ENCODE measurements at regions not wholly inside any gene's neighbourhood (a gene's known extent, or its start where the extent isn't known, plus 50 kb on each side); places are given as distances from the start of the nearest gene placed in this dataset.

DNA sequence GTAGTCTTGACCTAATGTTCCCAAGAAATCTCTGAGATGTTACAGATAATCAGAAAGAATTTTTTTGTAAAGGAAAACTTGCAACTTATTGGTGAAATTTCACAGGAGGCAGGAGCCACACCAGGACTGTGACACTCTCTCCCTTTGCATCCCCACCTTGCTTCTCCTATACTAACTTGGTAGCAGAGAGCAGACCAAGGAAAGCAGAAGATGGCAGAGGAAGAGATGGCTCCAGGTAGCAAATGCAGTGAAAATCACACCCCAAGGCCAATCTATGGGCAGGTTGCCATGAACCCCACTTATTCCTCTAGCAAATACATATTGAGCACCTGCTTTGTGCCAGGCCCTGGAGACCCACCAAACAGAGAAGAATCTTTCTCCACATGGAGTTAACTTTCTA, 303.4 kb upstream of the C1orf174 start:
- Histone ChIP-seq H3K27ac (no peak overlapping the region), H3K27me3 (replicated peaks) (no peaks in the 10 kb centered on the region), H3K4me3 (ENCODE audit: low read depth, low read length) (no peak overlapping the region), H3K36me3 (replicated peaks) (no peaks in the 10 kb centered on the region)
- DNase-seq: no peak
- in situ Hi-C loops (cut with HindIII; ENCODE audit: low pct_ligation_motif_present, low sequenced_read_pairs): no loop called here
- TF ChIP-seq, protein P1, sequence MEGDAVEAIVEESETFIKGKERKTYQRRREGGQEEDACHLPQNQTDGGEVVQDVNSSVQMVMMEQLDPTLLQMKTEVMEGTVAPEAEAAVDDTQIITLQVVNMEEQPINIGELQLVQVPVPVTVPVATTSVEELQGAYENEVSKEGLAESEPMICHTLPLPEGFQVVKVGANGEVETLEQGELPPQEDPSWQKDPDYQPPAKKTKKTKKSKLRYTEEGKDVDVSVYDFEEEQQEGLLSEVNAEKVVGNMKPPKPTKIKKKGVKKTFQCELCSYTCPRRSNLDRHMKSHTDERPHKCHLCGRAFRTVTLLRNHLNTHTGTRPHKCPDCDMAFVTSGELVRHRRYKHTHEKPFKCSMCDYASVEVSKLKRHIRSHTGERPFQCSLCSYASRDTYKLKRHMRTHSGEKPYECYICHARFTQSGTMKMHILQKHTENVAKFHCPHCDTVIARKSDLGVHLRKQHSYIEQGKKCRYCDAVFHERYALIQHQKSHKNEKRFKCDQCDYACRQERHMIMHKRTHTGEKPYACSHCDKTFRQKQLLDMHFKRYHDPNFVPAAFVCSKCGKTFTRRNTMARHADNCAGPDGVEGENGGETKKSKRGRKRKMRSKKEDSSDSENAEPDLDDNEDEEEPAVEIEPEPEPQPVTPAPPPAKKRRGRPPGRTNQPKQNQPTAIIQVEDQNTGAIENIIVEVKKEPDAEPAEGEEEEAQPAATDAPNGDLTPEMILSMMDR (IDR thresholded peaks at IDR 0.05; ENCODE audit: low read depth, low read length, missing control alignments): no peak

DNA sequence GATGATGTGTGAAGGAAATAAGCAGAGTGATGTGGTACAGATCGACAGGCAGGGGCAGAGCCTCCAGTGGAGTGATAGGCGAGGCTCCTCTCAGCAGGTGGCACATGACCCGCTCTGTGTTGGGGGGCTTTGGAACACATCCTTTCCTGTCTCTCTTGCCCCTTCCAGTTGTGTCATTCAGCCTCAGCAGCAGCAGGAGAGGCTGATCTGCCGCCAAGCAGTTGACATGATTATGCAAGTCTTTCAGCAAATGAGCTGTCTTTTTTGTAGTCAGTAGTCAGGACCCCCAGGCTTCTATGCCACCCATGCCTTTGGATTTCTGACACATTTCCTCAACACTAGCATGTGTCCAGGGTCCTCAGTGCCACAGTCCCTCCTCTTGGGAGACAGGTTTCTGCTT, 307.1 kb upstream of the C1orf174 start:
- no peaks in the 10 kb centered on the region for H3K27me3 ChIP-seq (replicated peaks)
- DNase-seq: no peak
- in situ Hi-C loops (cut with HindIII; ENCODE audit: low pct_ligation_motif_present, low sequenced_read_pairs): no loop called here
- TF ChIP-seq, protein P1 (IDR thresholded peaks at IDR 0.05; ENCODE audit: low read depth, low read length, missing control alignments): no peak
- H3K4me3 ChIP-seq (ENCODE audit: low read depth, low read length): no peak overlapping the region
- H3K27ac ChIP-seq: no peak overlapping the region
- no peaks in the 10 kb centered on the region for H3K36me3 ChIP-seq (replicated peaks)

DNA sequence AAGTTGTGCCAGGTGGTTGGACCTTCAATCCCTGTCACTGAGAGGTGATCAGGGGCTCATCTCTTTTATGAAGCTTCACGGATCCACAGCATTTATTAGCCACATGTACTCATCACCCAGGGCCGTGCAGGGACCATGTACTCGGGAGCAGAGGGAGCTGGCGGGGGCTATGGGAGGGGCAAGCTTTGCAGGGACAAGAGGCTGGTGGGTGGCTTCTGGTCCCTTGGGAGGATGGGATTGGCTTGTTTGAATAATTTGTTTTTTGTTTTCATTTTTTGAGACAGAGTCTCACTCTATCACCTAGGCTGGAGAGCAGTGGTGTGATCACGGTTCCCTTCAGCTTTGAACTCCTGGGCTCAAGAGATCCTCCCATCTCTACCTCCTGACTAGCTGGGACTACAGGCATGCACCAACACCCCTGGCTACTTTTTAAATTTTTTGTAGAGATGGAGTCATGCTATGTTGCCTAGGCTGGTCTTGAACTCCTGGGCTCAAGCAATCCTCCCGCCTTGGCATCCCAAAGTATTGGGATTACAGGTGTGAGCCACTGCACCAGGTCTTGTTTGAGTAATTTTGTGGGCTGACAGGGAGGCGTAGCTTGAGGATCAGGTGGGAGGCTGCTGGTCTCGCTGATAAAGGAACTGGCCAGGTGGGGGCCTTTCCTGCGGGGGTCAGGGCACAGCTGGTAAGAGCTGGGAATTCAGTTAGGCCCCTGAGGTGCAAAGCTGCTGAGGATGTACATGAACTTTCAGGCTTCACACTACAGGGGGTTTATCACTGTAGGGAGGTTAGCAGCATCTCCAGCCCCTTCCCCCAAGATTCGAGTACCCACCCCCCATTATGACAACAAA, 308.0 kb upstream of the C1orf174 start:
- Histone ChIP-seq H3K27me3 (replicated peaks) (no peaks in the 10 kb centered on the region), H3K36me3 (replicated peaks) (no peaks in the 10 kb centered on the region), H3K4me3 (ENCODE audit: low read depth, low read length) (no peak overlapping the region), H3K27ac (no peak overlapping the region)
- TF ChIP-seq, protein P1 (IDR thresholded peaks at IDR 0.05; ENCODE audit: low read depth, low read length, missing control alignments): no peak
- no peak for DNase-seq
- in situ Hi-C loops (cut with HindIII; ENCODE audit: low pct_ligation_motif_present, low sequenced_read_pairs): no loop called here

DNA sequence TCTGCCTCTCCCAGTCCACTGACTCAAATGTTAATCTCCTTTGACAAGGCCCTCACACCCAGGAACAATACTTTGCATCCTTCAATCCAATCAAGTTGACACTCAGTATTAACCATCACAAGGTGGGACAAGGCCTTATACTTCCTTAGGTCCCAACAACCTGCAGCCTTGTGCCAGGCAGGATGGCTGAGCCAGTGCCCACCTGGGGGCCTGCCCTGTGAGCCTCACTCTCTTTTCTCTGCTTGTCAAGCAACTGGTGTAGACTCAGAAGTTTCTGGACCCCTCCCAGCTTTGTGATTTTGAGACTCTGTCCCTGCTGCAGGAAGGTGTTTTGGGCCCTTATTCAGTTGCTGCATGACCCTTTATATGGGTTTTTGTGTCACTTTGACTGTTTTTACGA, 310.0 kb upstream of the C1orf174 start:
- in situ Hi-C loops (cut with HindIII; ENCODE audit: low pct_ligation_motif_present, low sequenced_read_pairs): no loop called here
- Histone ChIP-seq H3K36me3 (replicated peaks) (no peaks in the 10 kb centered on the region), H3K27me3 (replicated peaks) (no peaks in the 10 kb centered on the region), H3K27ac (no peak overlapping the region), H3K4me3 (ENCODE audit: low read depth, low read length) (no peak overlapping the region)
- TF ChIP-seq, protein P1 (IDR thresholded peaks at IDR 0.05; ENCODE audit: low read depth, low read length, missing control alignments): no peak
- DNase-seq: no peak

DNA sequence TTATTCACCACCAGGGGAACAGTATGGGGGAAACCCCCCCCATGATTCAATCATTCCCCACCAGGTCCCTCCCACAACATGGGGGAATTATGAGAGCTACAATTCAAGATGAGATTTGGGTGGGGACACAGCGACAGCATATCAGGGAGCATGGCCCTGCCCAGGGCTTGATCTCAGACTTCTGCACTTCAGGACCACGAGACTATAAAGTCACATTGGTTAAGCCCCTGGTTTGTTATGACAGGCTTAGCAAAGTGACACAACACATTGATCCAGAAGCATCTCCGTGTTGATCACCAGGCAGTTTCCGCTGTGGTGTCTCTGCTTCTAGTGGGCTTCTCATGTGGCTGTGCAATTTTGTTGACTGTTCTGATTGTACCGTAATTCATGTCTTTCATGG, 312.7 kb upstream of the C1orf174 start:
- Histone ChIP-seq H3K27ac (no peak overlapping the region), H3K36me3 (replicated peaks) (no peaks in the 10 kb centered on the region), H3K4me3 (ENCODE audit: low read depth, low read length) (no peak overlapping the region), H3K27me3 (replicated peaks) (no peaks in the 10 kb centered on the region)
- no peak for DNase-seq
- TF ChIP-seq, protein P1 (IDR thresholded peaks at IDR 0.05; ENCODE audit: low read depth, low read length, missing control alignments): no peak
- in situ Hi-C loops (cut with HindIII; ENCODE audit: low pct_ligation_motif_present, low sequenced_read_pairs): no loop called here

Measured in brain microvascular endothelial cell (primary cell).